HepG2 (cell line): ENCODE measurements at regions not wholly inside any gene's neighbourhood (a gene's known extent, or its start where the extent isn't known, plus 50 kb on each side); places are given as distances from the start of the nearest gene placed in this dataset.

Experiments
- ATAC-seq: fragments of 200-7000 bp; cut with Tn5 transposase; 3 replicates; pipeline ENCODE4 v1.9.1; 2020; ENCODE audit warnings: mild to moderate bottlenecking, moderate library complexity
- BruUV-seq: library from RNA; stranded (reverse); fragments of 400-500 nt; replicated peaks from 2 replicates; lab custom pipeline; 2021; lab: Mats Ljungman, UMichigan
- CTCF ChIA-PET: fragments of 300-600 bp; formaldehyde crosslinking; extraction: SDS; loops from one replicate; lab custom pipeline; 2021; ENCODE audit warnings: low total read pairs, inconsistent platforms, low intra/inter-chr PET ratio; lab: Yijun Ruan, JAX
- POLR2A ChIA-PET: fragments of 350-600 bp; sonication (Branson Sonifier 250); formaldehyde crosslinking; loops from one replicate; lab custom pipeline; 2020; ENCODE audit warnings: antibody characterized with exemption, inconsistent platforms; lab: Yijun Ruan, JAX
- DNase-seq: peaks from one replicate; pipeline ENCODE4 v3.0.0-alpha.2; 2015; ENCODE audit warnings: low spot score
- FAIRE-seq: peaks from 3 replicates; lab custom pipeline; 2011; peaks lifted over from hg19 to GRCh38; lab: Jason Lieb, UNC
- H2AFZ ChIP-seq: one replicate; pipeline ENCODE4 v1.6.1; 2011; ENCODE audit warnings: low read length, inconsistent platforms
- H3K27ac ChIP-seq: fragments of 300-600 bp; 3 replicates; pipeline ENCODE4 v1.8.0; 2011; ENCODE audit warnings: mixed run types, mild to moderate bottlenecking, mixed read lengths, low read length, inconsistent platforms; ENCODE audit not compliant: insufficient read depth; ENCODE audit errors: extremely low read length
- H3K27me3 ChIP-seq, 2 experiments: fragments of 200-600 bp in 1 of 2; 2 replicates in 1 of 2; 3 replicates in 1 of 2; pipeline versions ENCODE4 v1.6.0 to v1.8.0; 2011; ENCODE audit warnings: low read length in 2 of 2, mild to moderate bottlenecking in 2 of 2, moderate library complexity in 2 of 2, inconsistent platforms in 1 of 2; ENCODE audit not compliant: insufficient read depth in 2 of 2, control insufficient read depth in 1 of 2
- H3K36me3 ChIP-seq, 2 experiments: fragments of 200-600 bp in 1 of 2; replicated peaks in 1 of 2; 2 replicates in 1 of 2; 3 replicates in 1 of 2; pipeline versions ENCODE4 v1.5.1 to v1.8.0; 2011; ENCODE audit warnings: low read length in 2 of 2, inconsistent platforms in 1 of 2; ENCODE audit not compliant: insufficient read depth in 2 of 2, control insufficient read depth in 1 of 2
- H3K4me1 ChIP-seq: 2 replicates; pipeline ENCODE4 v1.5.1; 2012; ENCODE audit warnings: low read length, inconsistent platforms; ENCODE audit not compliant: insufficient read depth
- H3K4me2 ChIP-seq: 2 replicates; pipeline ENCODE4 v1.6.0; 2011; ENCODE audit warnings: low read depth, low read length, inconsistent platforms
- H3K4me3 ChIP-seq, 3 experiments: fragments of 200-600 bp in 1 of 3; sonication (generic), shearing (Covaris generic) in 1 of 3; replicated peaks in 1 of 3; 2 replicates each; pipeline ENCODE4 v1.5.1; 2011 to 2016; ENCODE audit warnings: low read length in 3 of 3, inconsistent platforms in 2 of 3, low read depth in 2 of 3, mild to moderate bottlenecking in 2 of 3, control low read depth in 1 of 3, mixed read lengths in 1 of 3; ENCODE audit not compliant: insufficient read depth in 1 of 3
- H3K79me2 ChIP-seq: one replicate; pipeline ENCODE4 v1.6.1; 2011; ENCODE audit warnings: low read length, inconsistent platforms; ENCODE audit not compliant: insufficient read depth
- H3K9ac ChIP-seq: 2 replicates; pipeline ENCODE4 v1.6.0; 2011; ENCODE audit warnings: mild to moderate bottlenecking, low read depth, low read length, inconsistent platforms; ENCODE audit not compliant: insufficient read depth
- H3K9me3 ChIP-seq: 2 replicates; pipeline ENCODE4 v1.5.1; 2012; ENCODE audit warnings: mild to moderate bottlenecking, low read length
- H4K20me1 ChIP-seq: 2 replicates; pipeline ENCODE4 v1.6.0; 2011; ENCODE audit warnings: inconsistent platforms, mild to moderate bottlenecking, low read length, moderate library complexity; ENCODE audit not compliant: insufficient read depth
- ATF7 ChIP-seq, 2 experiments: fragments of 450-650 bp in 1 of 2; sonication (generic) in 1 of 2; formaldehyde crosslinking in 1 of 2; IDR thresholded peaks; 2 replicates each; pipeline versions ENCODE4 v1.4.0 to v1.6.1; 2016 to 2020; ENCODE audit warnings: antibody characterized with exemption in 1 of 2, mild to moderate bottlenecking in 1 of 2, missing genetic modification reagents in 1 of 2
- HOMEZ ChIP-seq: IDR thresholded peaks from 2 replicates; pipeline ENCODE4 v1.6.1; 2016; ENCODE audit warnings: low read depth
- MAFG ChIP-seq: sonication (generic); formaldehyde crosslinking; IDR thresholded peaks from 2 replicates; pipeline ENCODE4 v1.5.1; 2020; ENCODE audit warnings: mild to moderate bottlenecking, missing genetic modification reagents
- NFE2 ChIP-seq: sonication (generic); formaldehyde crosslinking; IDR thresholded peaks from 2 replicates; pipeline ENCODE4 v1.4.0; 2020; ENCODE audit warnings: missing genetic modification reagents
- NRL ChIP-seq: sonication (generic); formaldehyde crosslinking; IDR thresholded peaks from 2 replicates; pipeline ENCODE4 v1.5.0; 2020; ENCODE audit warnings: missing genetic modification reagents, mild to moderate bottlenecking, moderate library complexity, borderline replicate concordance
- RARA ChIP-seq: IDR thresholded peaks from 2 replicates; pipeline ENCODE4 v1.6.1; 2016; ENCODE audit warnings: missing genetic modification reagents, missing compliant biosample characterization
- RBFOX2 ChIP-seq: fragments of 200-400 bp; formaldehyde crosslinking; IDR thresholded peaks from 2 replicates; pipeline ENCODE4 v1.6.1; 2017; ENCODE audit warnings: low read depth, mild to moderate bottlenecking, low read length
- SMAD3 ChIP-seq: sonication (generic); formaldehyde crosslinking; IDR thresholded peaks from 2 replicates; pipeline ENCODE4 v1.4.0; 2020; ENCODE audit warnings: missing genetic modification reagents
- TBL1XR1 ChIP-seq: fragments of 150-350 bp; IDR thresholded peaks from 2 replicates; pipeline ENCODE4 v1.6.1; 2014; ENCODE audit warnings: borderline replicate concordance, low read length; ENCODE audit not compliant: partially characterized antibody
- THAP8 ChIP-seq: sonication (generic); formaldehyde crosslinking; IDR thresholded peaks from 2 replicates; pipeline ENCODE4 v1.5.1; 2020; ENCODE audit warnings: missing genetic modification reagents, mild to moderate bottlenecking, borderline replicate concordance
- ZNF10 ChIP-seq: sonication (generic); formaldehyde crosslinking; IDR thresholded peaks from 2 replicates; pipeline ENCODE4 v1.4.0; 2020; ENCODE audit warnings: mild to moderate bottlenecking, low read depth, missing genetic modification reagents, borderline replicate concordance
- ZNF777 ChIP-seq: sonication (generic); formaldehyde crosslinking; IDR thresholded peaks from 2 replicates; pipeline ENCODE4 v1.4.0; 2020; ENCODE audit warnings: missing genetic modification reagents
- WGBS: methylation state at CpG from one replicate; pipeline ENCODE4 v1.1.6; 2017; ENCODE audit warnings: low lambda C conversion rate; 5-methylcytosine and 5-hydroxymethylcytosine counted together
- in situ Hi-C: cut with HindIII; loops from 2 replicates; pipeline ENCODE4 v1.10.0; 2017; ENCODE audit warnings: low pct_unique_long_range_greater_than_20kb; ENCODE audit not compliant: extremely low pct_ligation_motif_present
- intact Hi-C: fragments of 100-400 bp; cut with micrococcal nuclease; formaldehyde crosslinking; loops from one replicate; pipeline ENCODE4 v1.10.0; 2022; ENCODE audit not compliant: unreplicated experiment

DNA sequence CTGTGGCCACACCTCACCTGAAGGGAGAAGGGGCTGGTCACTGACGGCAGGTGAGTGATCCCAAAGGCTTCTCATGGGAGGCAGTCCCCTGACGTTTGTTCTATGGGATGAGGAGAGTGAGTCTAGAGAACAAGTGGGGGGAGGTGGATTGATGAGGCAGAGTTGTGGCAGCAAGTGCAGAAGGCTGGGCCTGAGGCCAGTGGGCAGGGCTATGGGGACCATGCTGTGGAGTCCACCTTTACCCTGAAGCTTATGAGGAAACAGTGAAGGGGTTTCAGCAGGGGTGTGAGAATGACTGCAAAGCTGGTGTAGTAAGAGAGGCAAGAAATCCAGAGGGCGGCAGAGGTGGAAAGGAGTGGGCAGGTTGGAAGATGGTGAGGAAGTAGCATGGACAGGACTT, 96.9 kb upstream of the PFN2 start:
- BruUV-seq = no TSS peak
- 34% methylated on average over 3 of the region's 3 CpGs for WGBS
- TF ChIP-seq NFE2 (CRISPR knock-in tag) (no peak), NRL (no peak), MAFG (no peak), RARA (CRISPR knock-in tag) (no peak), TBL1XR1 (no peak), SMAD3 (no peak), THAP8 (CRISPR knock-in tag) (no peak), ZNF777 (no peak), RBFOX2 (no peak), ZNF10 (CRISPR knock-in tag) (no peak), ATF7 (IDR thresholded peaks at IDR 0.05) (no peak), ATF7 (CRISPR knock-in tag; IDR thresholded peaks at IDR 0.05) (no peak), HOMEZ (CRISPR knock-in tag) (no peak)

More for the DNA sequence above, 96.9 kb upstream of the PFN2 start:
- CTCF ChIA-PET = no interaction called here
- H3K9me3 ChIP-seq = no peaks in the 10 kb centered on the region
- H3K9ac ChIP-seq = no peak overlapping the region
- no peak overlapping the region for H3K4me3 ChIP-seq
- no peaks in the 10 kb centered on the region for H4K20me1 ChIP-seq
- intact Hi-C loops = no loop called here
- POLR2A ChIA-PET = no interaction called here
- H3K79me2 ChIP-seq = no peaks in the 10 kb centered on the region
- H3K27ac ChIP-seq = no peak overlapping the region
- no peak overlapping the region for H3K4me2 ChIP-seq
- no peak for ATAC-seq
- peaks cover 0 to 15% of the 10 kb centered on the region in 2 experiments; a peak in 2 of 5 replicates for H3K27me3 ChIP-seq
- no peak overlapping the region for H2AFZ ChIP-seq
- DNase-seq = no peak
- in situ Hi-C loops = no loop called here
- no peak for FAIRE-seq
- no peaks in the 10 kb centered on the region for H3K4me1 ChIP-seq
- H3K36me3 ChIP-seq = no peaks in the 10 kb centered on the region
